HG03066 (cell line): ENCODE measurements at regions not wholly inside any gene's neighbourhood (a gene's known extent, or its start where the extent isn't known, plus 50 kb on each side); places are given as distances from the start of the nearest gene placed in this dataset.

ENCODE experiments used
- ATAC-seq: cut with Tn5 transposase; IDR thresholded peaks from one replicate; pipeline ENCODE4 v1.9.1; 2021; ENCODE audit warnings: low read depth; ENCODE audit not compliant: unreplicated experiment

DNA sequence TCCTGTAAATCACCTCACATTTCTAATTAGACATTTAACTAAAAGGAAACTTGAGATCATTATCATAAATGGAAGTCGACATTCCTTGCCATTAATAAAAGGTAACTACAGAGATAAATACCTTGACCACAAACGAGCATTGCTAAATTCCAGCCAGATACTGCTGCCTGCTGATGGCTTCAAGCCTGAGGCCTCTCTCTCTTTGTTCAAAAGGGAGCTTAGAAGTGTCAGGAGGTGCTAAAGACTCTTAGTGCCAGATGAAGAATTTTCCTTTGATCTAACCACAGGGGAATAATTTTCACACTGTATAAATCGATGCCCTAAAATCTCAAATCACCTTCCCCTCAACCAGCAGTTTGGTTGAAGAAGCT, 248.2 kb upstream of the PMEPA1 start:
- no peak for ATAC-seq

DNA sequence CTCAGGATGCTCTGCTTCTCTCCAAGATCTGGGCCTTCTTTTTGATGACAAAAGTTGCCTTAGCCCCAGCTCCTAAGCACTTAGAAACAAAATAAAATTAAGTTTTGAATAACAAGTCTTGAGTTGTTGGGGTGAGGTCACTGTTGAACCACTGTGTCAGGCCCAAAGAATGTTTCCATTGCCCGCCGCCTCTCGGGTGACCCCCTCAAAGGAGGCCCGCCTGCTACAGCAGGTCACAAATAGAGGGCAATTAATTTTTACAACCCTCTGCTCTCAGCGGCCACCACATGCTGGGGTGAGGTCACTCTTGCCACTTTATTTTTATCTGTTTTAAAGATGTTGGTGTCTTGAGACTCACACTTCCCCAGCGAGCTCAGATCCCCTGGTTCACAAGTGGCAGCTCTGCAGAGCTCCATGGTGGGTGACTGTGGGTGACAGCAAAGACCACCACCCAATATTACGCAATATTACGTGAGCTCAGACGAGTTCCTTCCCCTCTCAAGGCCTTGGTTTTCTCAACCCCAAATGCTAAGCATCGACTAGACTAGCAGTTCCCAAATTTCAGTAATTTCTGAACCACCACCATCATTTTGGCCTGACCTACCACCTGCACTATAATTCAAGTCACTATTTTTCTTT, 247.7 kb upstream of the PMEPA1 start:
- ATAC-seq, result no peak

- no peak for ATAC-seq
Observed at GRCh38 chr20:57953638-57954037, 243.8 kb upstream of the PMEPA1 start.

GRCh38 chr20:57952136-57952535, 242.3 kb upstream of the PMEPA1 start:
- no peak for ATAC-seq

DNA sequence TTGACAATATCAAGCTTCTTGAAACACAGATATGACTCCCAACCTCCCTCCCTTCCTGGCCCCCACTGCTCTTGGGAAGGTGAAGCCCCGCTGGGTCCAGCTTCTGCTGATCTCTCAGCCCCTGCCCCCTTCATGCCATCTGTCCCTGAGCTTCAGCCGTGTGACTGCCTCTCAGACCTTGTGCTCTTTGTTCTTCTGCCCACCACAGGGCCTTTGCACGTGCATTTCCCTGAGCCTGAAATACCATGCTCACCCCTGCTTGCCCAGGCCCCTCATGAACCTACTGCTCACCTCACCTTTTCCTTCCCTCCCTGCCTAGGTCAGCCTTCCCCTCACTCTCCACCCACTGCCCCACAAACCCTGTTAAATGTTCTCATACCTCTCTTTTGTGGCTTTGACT, 241.7 kb upstream of the PMEPA1 start:
- ATAC-seq, result no peak

DNA sequence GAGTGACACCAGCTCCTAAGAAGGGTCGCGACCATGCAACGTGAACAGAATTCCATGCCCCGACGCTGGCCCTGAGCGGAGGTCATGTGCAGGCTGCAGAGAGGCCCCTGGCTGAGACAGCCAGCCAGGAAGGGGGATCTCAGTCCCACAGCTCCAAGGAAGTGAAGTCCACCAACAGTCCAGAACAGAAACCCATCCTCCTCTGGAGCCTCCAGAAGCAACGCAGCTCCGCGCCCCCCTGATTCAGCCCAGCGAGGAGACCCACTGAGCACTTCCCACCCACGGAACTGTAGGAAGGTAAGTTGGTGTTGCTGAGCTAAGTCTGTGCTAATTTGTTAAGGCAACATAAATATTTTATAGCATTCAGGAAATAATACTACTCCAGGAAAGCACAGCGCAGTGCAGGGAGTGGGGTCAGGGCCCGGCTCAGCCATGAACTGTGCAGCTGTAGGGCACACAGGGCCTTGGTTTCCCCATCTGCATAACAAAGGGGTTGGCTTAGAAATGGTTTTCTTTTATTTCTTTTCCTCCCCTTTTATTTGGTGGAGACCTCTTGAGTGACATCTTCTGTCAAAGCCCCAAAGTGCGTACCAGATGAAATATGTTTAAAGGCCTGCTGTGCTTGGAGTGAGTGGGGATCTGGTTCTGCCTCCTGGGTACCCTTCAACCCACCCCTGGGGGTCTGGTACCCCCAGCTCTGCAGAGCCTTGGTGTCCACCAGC, 241.1 kb upstream of the PMEPA1 start:
- no peak for ATAC-seq

GRCh38 chr20:57948180-57948955, 238.6 kb upstream of the PMEPA1 start:
- no peak for ATAC-seq

- ATAC-seq, result no peak
Observed at GRCh38 chr20:57947421-57948179, 237.8 kb upstream of the PMEPA1 start.

GRCh38 chr20:57946559-57947315, 236.9 kb upstream of the PMEPA1 start:
- no peak for ATAC-seq

- ATAC-seq, result no peak
Observed at GRCh38 chr20:57944988-57945387, 235.2 kb upstream of the PMEPA1 start.

GRCh38 chr20:57943950-57944349, 234.1 kb upstream of the PMEPA1 start:
- no peak for ATAC-seq

DNA sequence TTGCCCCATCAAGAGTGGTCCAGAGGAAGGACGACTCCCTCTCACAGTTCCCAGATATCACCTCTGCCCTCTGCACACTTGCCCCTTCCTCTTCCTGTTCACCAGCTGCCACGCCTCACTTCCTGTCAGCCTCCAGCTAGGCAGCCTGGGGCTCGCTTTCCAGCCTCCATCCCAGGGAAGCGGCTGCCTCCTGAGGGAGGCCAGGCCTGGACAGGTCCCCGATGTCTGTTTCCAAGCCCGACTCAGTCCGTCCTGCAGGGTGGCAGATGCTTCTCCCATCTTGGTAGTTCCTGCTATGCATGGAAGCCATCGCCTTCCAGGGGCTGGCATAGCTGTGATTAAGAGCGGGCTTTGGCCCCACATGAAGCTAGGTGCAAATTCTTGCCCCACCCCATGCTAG, 233.5 kb upstream of the PMEPA1 start:
- no peak for ATAC-seq

DNA sequence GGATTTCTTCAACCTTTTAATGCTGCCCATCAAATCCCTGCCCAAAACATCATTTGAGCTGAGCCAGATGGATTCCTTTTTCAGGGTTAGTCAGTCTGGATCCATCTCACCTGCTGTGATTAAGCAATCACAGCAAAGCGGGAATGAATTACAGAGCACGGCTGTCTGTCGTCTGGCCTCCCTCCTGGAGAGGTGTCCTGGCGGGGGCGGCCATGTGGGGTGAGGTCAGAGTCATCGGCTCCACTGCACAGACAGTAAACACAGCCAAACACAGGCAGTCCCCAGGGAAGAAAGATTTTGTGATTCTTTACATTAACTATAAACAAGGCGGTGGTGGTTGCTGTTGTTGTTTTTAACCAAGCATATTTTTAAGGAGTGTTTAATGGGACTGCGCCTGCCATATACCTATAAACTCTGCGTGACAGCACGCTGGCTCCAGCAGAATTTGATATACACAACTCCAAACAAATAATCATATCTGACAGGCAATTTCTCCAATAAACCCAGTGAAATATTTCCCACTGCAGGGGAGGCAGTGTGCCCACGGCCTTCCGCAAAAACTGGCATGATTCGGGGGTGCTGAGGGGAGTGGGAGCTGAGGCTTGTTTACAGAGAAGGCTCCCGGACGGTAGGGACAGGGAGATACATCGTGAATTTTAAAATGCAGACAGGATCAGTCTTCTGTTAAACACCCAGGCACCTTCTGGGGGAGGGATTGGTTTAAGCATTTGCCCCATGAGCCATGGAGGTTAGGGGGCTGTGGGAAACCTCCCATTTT, 232.0 kb upstream of the PMEPA1 start:
- ATAC-seq, result no peak

DNA sequence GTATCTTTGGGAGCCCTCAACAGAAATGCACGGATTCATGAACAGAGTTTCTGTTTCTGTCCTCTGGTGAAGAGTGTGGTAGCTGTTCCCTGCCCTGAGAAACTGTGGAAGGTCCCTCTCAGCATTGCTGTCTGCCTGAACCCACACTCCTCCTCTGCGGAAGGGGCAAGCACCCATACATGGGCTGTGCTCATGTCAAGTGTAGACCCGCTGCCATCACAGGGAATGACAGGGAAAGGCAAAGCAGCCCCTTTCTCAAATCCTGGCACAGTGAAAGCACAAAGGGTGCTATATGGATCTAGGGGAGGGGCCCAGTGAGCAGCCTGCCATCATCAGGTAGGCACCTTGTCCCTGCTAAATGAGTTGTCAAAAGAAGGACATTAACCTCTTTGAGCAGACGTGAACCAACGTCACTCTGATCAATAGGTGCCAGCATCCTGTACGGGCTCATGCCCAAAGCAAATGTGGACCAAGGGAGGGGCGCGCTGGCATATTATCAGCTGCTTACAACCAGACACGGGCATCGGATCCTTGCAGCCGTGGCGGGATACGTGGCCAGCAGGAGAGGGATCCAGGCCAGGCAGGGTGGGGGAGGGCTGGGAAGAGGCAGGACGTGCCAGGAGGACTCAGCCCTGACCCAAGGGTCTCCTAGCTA, 231.2 kb upstream of the PMEPA1 start:
- no peak for ATAC-seq

GRCh38 chr20:57940376-57940775, 230.6 kb upstream of the PMEPA1 start:
- ATAC-seq, result no peak

- no peak for ATAC-seq
Observed at GRCh38 chr20:57939499-57939898, 229.7 kb upstream of the PMEPA1 start.

- no peak for ATAC-seq
Observed at GRCh38 chr20:57938158-57939108, 228.6 kb upstream of the PMEPA1 start.
